Bronchial epithelial cell (primary cell): ENCODE measurements at regions not wholly inside any gene's neighbourhood (a gene's known extent, or its start where the extent isn't known, plus 50 kb on each side); places are given as distances from the start of the nearest gene placed in this dataset.
A peak's percentile ranks its signal among the peaks of the same experiment; 100 is the strongest.

Experiments used
- DNase-seq: peaks from one replicate; pipeline ENCODE4 v3.0.0-alpha.2; 2010; ENCODE audit warnings: low read depth
- FAIRE-seq: peaks from 2 replicates; lab custom pipeline; 2011; peaks lifted over from hg19 to GRCh38; lab: Jason Lieb, UNC
- H3K27me3 ChIP-seq: 2 replicates; pipeline ENCODE4 v1.5.1; 2011; ENCODE audit warnings: low read length; ENCODE audit not compliant: control insufficient read depth, insufficient read depth
- H3K36me3 ChIP-seq: 2 replicates; pipeline ENCODE4 v1.5.1; 2011; ENCODE audit warnings: low read length; ENCODE audit not compliant: control insufficient read depth, insufficient read depth
- H3K4me3 ChIP-seq: 2 replicates; pipeline ENCODE4 v1.5.1; 2011; ENCODE audit warnings: mild to moderate bottlenecking, low read depth, low read length, control low read depth
- TF ChIP-seq, protein P1 (sequence below): IDR thresholded peaks from 2 replicates; pipeline ENCODE4 v1.5.1; 2011; ENCODE audit warnings: mild to moderate bottlenecking, moderate library complexity, low read length, control low read depth, inconsistent platforms; ENCODE audit not compliant: insufficient read depth, severe bottlenecking

DNA sequence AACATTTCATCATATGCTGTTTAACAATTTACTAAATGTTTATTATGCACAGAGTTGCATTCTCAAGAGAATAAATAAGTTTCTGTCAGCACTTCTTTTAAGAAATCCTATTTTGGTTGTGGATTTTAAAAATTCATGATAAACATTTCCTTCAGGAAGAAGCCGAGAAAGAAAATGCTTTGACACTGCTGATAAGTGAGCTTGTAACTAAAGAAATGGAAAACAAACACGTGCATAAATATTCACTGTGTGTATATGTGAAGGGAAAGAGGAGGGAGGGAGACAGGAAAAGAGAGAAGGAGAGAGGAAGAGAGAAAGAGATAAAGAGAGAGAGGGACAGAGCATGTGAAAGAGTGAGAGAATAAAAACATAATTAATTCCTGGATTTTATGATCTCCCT lies 1165.0 kb downstream of the DIAPH3 start:
- Histone ChIP-seq H3K36me3 (no peaks in the 10 kb centered on the region), H3K27me3 (no peaks in the 10 kb centered on the region), H3K4me3 (no peak overlapping the region)
- DNase-seq, result no peak
- no peak for FAIRE-seq
- TF ChIP-seq, protein P1, sequence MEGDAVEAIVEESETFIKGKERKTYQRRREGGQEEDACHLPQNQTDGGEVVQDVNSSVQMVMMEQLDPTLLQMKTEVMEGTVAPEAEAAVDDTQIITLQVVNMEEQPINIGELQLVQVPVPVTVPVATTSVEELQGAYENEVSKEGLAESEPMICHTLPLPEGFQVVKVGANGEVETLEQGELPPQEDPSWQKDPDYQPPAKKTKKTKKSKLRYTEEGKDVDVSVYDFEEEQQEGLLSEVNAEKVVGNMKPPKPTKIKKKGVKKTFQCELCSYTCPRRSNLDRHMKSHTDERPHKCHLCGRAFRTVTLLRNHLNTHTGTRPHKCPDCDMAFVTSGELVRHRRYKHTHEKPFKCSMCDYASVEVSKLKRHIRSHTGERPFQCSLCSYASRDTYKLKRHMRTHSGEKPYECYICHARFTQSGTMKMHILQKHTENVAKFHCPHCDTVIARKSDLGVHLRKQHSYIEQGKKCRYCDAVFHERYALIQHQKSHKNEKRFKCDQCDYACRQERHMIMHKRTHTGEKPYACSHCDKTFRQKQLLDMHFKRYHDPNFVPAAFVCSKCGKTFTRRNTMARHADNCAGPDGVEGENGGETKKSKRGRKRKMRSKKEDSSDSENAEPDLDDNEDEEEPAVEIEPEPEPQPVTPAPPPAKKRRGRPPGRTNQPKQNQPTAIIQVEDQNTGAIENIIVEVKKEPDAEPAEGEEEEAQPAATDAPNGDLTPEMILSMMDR, result no peak

DNA sequence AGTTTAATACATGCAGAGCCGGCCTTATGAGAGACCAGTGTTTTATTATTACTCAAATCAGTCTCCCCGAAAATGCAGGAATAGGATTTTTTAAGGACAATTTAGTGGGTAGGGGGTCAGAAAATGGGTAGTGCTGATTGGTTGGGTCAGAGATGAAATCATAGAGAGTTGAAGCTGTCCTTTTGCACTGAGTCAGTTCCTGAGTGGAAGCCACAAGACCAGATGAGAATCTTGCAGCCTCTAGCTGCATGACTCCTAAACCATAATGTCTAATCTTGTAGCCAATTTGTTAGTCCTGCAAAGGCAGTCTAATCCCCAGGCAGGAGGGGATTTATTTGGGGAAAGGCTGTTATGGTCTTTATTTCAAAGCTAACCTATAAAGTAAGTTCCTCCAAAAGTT lies 1163.9 kb downstream of the DIAPH3 start:
- H3K4me3 ChIP-seq, result no peak overlapping the region
- TF ChIP-seq, protein P1, result no peak
- FAIRE-seq (no peak), DNase-seq (no peak)
- H3K27me3 ChIP-seq, result no peaks in the 10 kb centered on the region
- H3K36me3 ChIP-seq, result no peaks in the 10 kb centered on the region

DNA sequence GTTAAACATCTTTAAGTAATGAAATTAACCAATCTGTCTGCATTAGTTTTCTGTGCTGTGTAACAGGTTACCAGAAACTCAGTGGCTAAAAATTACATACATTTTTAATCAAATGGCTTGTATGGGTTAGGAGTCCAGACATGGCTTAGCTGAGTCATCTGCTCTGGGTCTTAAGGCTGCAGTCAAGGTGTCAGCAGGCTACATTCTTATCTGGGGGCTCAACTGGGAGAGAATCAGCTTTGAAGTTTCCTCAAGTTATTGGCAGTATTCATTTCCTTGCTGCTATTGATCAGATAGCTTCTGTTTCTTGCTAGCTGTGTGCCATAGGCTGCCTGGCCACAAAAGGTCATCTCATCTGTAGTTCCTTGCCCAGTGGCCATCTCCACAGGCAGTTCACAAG lies 1163.0 kb downstream of the DIAPH3 start:
- H3K27me3 ChIP-seq, result no peaks in the 10 kb centered on the region
- TF ChIP-seq, protein P1, result no peak
- no peak for FAIRE-seq
- DNase-seq, result no peak
- no peaks in the 10 kb centered on the region for H3K36me3 ChIP-seq
- H3K4me3 ChIP-seq, result no peak overlapping the region

- Histone ChIP-seq H3K27me3 (no peaks in the 10 kb centered on the region), H3K4me3 (no peak overlapping the region), H3K36me3 (no peaks in the 10 kb centered on the region)
- FAIRE-seq (no peak), DNase-seq (no peak)
- TF ChIP-seq, protein P1, result no peak
Observed at GRCh38 chr13:59012731-59013130, 1151.0 kb downstream of the DIAPH3 start.

DNA sequence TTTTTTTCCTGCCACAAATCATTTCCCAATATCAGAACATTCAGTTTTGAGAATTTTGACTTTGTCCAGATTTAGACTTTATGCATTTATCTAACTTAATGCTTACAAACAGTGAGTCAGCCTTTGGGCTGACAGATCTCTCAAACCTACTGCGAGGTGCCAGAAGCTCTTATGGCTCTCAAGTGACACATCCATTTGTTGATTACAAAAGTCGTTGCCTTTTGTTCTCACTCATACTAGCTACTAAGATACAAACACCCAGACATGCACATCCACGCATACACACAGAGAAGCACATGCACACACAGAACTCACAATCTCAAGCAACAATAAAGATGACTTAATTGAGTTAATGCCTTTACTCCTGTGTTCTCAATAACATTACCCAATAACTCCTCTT lies 1147.5 kb downstream of the DIAPH3 start:
- H3K27me3 ChIP-seq, result no peaks in the 10 kb centered on the region
- FAIRE-seq (no peak), DNase-seq (peak; percentile 16)
- no peak overlapping the region for H3K4me3 ChIP-seq
- no peaks in the 10 kb centered on the region for H3K36me3 ChIP-seq
- TF ChIP-seq, protein P1, result no peak

DNA sequence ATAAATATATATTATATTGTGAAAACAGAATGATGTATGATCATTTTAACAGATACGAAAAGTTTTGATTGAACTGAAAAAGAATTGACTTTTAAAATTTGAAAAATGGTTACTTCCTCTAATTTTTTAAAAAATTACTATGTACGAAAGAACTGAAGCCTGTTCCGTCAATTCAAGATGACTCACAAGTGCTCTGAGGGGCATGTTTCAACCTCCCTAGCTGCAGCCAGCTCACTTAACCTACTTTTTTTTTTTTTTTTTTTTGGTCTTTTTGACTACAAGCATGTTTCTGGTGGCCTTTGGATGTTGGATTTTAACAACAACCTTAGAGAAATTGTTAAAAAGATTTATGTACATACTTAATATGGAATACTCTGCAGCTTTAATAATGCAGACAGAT lies 1139.3 kb downstream of the DIAPH3 start:
- DNase-seq (peak; percentile 25), FAIRE-seq (no peak)
- Histone ChIP-seq H3K36me3 (no peaks in the 10 kb centered on the region), H3K4me3 (no peak overlapping the region), H3K27me3 (no peaks in the 10 kb centered on the region)
- TF ChIP-seq, protein P1, result no peak
